ENCODE measurements at regions not wholly inside any gene's neighbourhood (a gene's known extent, or its start where the extent isn't known, plus 50 kb on each side); places are given as distances from the start of the nearest gene placed in this dataset.
"Not testable (repeated sequence)": the region's sequence is repeated elsewhere in the genome, so short reads cannot be mapped to it uniquely, and the experiment has no call there.

GRCh38 chr16:77525226-77525625 is 90.4 kb upstream of the ADAMTS18 start:
- intact Hi-C loops (cut with micrococcal nuclease); H3K4me1 Mint-ChIP-seq (ENCODE audit: low read depth); H3K9me3 Mint-ChIP-seq; H3K4me3 Mint-ChIP-seq; DNase-seq; H3K36me3 Mint-ChIP-seq (ENCODE audit: low read depth); H3K27ac Mint-ChIP-seq: not testable (repeated sequence)
- CTCF ChIA-PET = interaction anchor here (0.8 kb wide), 1 partner anchor 57 kb away, joined by 3 read pairs; no protein-coding TSS in a partner anchor
- H3K27me3 Mint-ChIP-seq (ENCODE audit: low read depth) = peaks cover 11% of the 10 kb centered on the region

GRCh38 chr16:77531752-77532151 is 96.9 kb upstream of the ADAMTS18 start:
- DNase-seq = no peak
- no peak overlapping the region for H3K27ac Mint-ChIP-seq
- H3K9me3 Mint-ChIP-seq = no peaks in the 10 kb centered on the region
- H3K36me3 Mint-ChIP-seq (ENCODE audit: low read depth) = no peaks in the 10 kb centered on the region
- H3K4me1 Mint-ChIP-seq (ENCODE audit: low read depth) = no peaks in the 10 kb centered on the region
- peaks cover 3% of the 10 kb centered on the region for H3K27me3 Mint-ChIP-seq (ENCODE audit: low read depth)
- intact Hi-C loops (cut with micrococcal nuclease) = no loop called here
- CTCF ChIA-PET = no interaction called here
- H3K4me3 Mint-ChIP-seq = no peak overlapping the region

GRCh38 chr16:77536809-77537208 is 102.0 kb upstream of the ADAMTS18 start:
- H3K27me3 Mint-ChIP-seq (ENCODE audit: low read depth) = peaks cover 4% of the 10 kb centered on the region
- CTCF ChIA-PET = interaction anchor here (1.6 kb wide), 1 partner anchor 300 kb away, joined by 3 read pairs; no protein-coding TSS in a partner anchor
- H3K36me3 Mint-ChIP-seq (ENCODE audit: low read depth) = no peaks in the 10 kb centered on the region
- no peaks in the 10 kb centered on the region for H3K9me3 Mint-ChIP-seq
- intact Hi-C loops (cut with micrococcal nuclease) = no loop called here
- H3K27ac Mint-ChIP-seq = no peak overlapping the region
- H3K4me3 Mint-ChIP-seq = no peak overlapping the region
- H3K4me1 Mint-ChIP-seq (ENCODE audit: low read depth) = no peaks in the 10 kb centered on the region
- DNase-seq = no peak

DNA sequence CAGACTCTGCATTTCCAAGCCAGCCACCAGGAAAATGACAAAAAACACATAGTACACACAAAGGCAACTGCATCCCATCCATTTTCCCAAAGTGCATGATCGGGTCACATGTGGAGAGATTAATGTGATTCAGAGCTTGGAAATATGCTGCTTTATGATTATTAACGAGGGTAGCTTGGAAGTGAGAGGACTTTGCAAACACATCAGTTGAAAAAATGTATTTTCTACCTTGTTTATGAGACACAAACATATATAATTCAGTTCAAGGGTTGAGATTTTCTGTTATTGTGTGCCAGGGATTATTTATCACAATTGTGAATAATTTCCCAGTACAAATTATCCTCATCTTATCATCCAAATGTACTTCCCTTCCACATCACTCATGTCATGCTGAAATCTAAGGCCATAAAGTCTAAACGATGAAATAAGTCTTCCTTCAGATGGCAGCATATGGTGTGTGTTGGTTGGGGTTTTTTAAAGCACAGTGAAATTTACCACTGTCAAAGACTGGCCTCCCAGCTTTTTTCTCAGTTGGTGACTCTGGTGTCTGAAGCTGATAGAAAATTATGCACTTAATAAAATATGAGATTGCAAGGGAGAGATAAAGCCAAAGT is 104.7 kb upstream of the ADAMTS18 start:
- Mint-ChIP-seq H3K36me3 (ENCODE audit: low read depth) (no peaks in the 10 kb centered on the region), H3K4me3 (no peak overlapping the region), H3K9me3 (no peaks in the 10 kb centered on the region), H3K27ac (no peak overlapping the region), H3K27me3 (ENCODE audit: low read depth) (peaks cover 9% of the 10 kb centered on the region), H3K4me1 (ENCODE audit: low read depth) (no peaks in the 10 kb centered on the region)
- CTCF ChIA-PET = no interaction called here
- intact Hi-C loops (cut with micrococcal nuclease) = no loop called here
- DNase-seq = no peak

DNA sequence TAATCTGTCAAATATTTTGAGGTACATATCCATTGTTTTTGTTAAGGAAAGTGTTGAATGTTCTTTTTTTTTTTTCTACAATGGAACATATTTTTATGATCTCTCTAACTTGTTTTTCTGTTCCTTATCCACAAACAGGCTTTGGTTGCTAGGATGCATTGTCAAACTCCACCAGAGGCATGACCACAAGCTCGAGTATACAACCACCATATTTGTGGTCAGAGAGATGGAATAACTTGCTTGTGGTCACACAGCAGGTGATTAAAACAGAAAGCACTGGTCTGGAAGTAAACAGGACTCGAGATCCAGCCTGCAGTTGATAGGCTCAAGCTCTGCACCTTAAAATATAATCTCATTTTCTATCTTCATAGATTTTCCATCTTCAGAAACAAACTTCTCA is 105.8 kb upstream of the ADAMTS18 start:
- no peaks in the 10 kb centered on the region for H3K4me1 Mint-ChIP-seq (ENCODE audit: low read depth)
- no peak for DNase-seq
- CTCF ChIA-PET = no interaction called here
- no peak overlapping the region for H3K27ac Mint-ChIP-seq
- peaks cover 8% of the 10 kb centered on the region for H3K27me3 Mint-ChIP-seq (ENCODE audit: low read depth)
- no peak overlapping the region for H3K4me3 Mint-ChIP-seq
- H3K9me3 Mint-ChIP-seq = no peaks in the 10 kb centered on the region
- H3K36me3 Mint-ChIP-seq (ENCODE audit: low read depth) = no peaks in the 10 kb centered on the region
- intact Hi-C loops (cut with micrococcal nuclease) = no loop called here

DNA sequence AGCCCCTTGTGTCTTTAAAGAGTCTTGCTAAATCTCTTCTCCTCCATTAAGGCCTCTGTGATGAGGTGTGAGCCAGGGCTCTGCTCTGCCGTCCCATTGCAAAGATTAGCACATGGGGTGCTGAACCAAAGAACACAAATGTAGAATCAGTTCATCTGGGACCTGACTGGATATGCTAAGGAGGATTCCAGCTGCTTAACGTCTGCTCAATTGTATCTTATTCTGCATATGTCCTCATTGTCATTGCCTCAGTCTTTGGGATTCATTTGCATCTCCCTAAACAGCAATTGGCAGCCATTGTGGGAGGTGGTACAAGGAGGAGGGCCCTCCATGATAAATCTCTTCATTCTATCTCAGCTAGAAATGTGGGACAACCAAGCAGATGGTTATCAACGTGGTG is 106.3 kb upstream of the ADAMTS18 start:
- Mint-ChIP-seq H3K4me3 (no peak overlapping the region), H3K4me1 (ENCODE audit: low read depth) (no peaks in the 10 kb centered on the region), H3K27me3 (ENCODE audit: low read depth) (peaks cover 8% of the 10 kb centered on the region), H3K9me3 (no peaks in the 10 kb centered on the region), H3K27ac (no peak overlapping the region), H3K36me3 (ENCODE audit: low read depth) (no peaks in the 10 kb centered on the region)
- CTCF ChIA-PET = no interaction called here
- intact Hi-C loops (cut with micrococcal nuclease) = no loop called here
- no peak for DNase-seq

DNA sequence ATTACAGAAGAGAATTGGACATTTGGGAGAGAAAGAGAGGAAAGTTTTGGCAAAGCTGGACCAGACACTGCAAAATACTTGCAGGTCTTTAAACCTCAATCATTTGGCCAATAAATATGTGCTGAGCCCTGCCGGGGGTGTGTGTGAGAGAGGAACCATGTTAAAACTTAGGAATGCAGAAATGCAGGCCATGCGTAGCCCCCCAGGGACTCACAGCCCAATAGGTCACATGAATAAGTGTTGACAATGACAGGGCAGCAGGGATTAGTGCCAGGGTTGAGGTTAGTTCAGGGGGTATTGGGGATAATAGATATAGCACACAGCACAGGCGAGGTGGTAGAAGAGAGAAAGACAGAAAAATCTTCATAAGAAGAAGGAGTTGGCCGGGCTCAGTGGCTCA is 113.3 kb upstream of the ADAMTS18 start:
- Mint-ChIP-seq H3K27me3 (ENCODE audit: low read depth) (peaks cover 27% of the 10 kb centered on the region), H3K4me3 (no peak overlapping the region), H3K9me3 (peaks cover 1% of the 10 kb centered on the region), H3K27ac (no peak overlapping the region), H3K36me3 (ENCODE audit: low read depth) (no peaks in the 10 kb centered on the region), H3K4me1 (ENCODE audit: low read depth) (peaks cover 2% of the 10 kb centered on the region)
- intact Hi-C loops (cut with micrococcal nuclease) = no loop called here
- no peak for DNase-seq
- CTCF ChIA-PET = no interaction called here

DNA sequence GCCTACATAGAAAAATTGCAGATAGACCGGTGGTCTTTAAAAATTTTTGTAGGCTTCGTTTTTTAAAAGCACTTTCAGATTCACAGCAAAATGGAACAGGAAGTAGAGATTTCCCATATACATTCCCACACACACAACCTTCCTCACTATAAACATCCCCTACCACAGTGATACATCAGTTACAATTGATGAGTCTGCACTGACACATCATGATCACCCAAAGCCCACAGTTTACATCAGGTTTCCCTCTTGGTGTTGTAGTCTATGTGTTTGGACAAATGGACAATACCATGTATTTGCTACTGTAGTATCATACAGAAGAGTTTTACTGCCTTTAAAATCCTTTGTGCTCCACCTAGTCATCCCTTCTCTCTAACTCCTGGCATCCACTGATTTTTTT is 113.9 kb upstream of the ADAMTS18 start:
- intact Hi-C loops (cut with micrococcal nuclease) = no loop called here
- H3K27me3 Mint-ChIP-seq (ENCODE audit: low read depth) = peaks cover 27% of the 10 kb centered on the region
- peaks cover 2% of the 10 kb centered on the region for H3K4me1 Mint-ChIP-seq (ENCODE audit: low read depth)
- H3K4me3 Mint-ChIP-seq = no peak overlapping the region
- no peak for DNase-seq
- no peaks in the 10 kb centered on the region for H3K36me3 Mint-ChIP-seq (ENCODE audit: low read depth)
- CTCF ChIA-PET = no interaction called here
- H3K9me3 Mint-ChIP-seq = peaks cover 1% of the 10 kb centered on the region
- no peak overlapping the region for H3K27ac Mint-ChIP-seq

- H3K27ac Mint-ChIP-seq = no peak overlapping the region
- H3K4me3 Mint-ChIP-seq = no peak overlapping the region
- peaks cover 1% of the 10 kb centered on the region for H3K9me3 Mint-ChIP-seq
- H3K27me3 Mint-ChIP-seq (ENCODE audit: low read depth) = peaks cover 23% of the 10 kb centered on the region
- intact Hi-C loops (cut with micrococcal nuclease) = no loop called here
- DNase-seq = no peak
- H3K4me1 Mint-ChIP-seq (ENCODE audit: low read depth) = peaks cover 2% of the 10 kb centered on the region
- CTCF ChIA-PET = interaction anchor here (0.9 kb wide), 1 partner anchor 48 kb away, joined by 4 read pairs; no protein-coding TSS in a partner anchor
- no peaks in the 10 kb centered on the region for H3K36me3 Mint-ChIP-seq (ENCODE audit: low read depth)
Observed at GRCh38 chr16:77549876-77550275, 115.0 kb upstream of the ADAMTS18 start.

- H3K27ac Mint-ChIP-seq = no peak overlapping the region
- DNase-seq = no peak
- H3K9me3 Mint-ChIP-seq = peaks cover 1% of the 10 kb centered on the region
- H3K27me3 Mint-ChIP-seq (ENCODE audit: low read depth) = peaks cover 29% of the 10 kb centered on the region
- H3K4me3 Mint-ChIP-seq = no peak overlapping the region
- intact Hi-C loops (cut with micrococcal nuclease) = no loop called here
- CTCF ChIA-PET = no interaction called here
- H3K4me1 Mint-ChIP-seq (ENCODE audit: low read depth) = peaks cover 2% of the 10 kb centered on the region
- H3K36me3 Mint-ChIP-seq (ENCODE audit: low read depth) = no peaks in the 10 kb centered on the region
Observed at GRCh38 chr16:77551357-77551756, 116.5 kb upstream of the ADAMTS18 start.

DNA sequence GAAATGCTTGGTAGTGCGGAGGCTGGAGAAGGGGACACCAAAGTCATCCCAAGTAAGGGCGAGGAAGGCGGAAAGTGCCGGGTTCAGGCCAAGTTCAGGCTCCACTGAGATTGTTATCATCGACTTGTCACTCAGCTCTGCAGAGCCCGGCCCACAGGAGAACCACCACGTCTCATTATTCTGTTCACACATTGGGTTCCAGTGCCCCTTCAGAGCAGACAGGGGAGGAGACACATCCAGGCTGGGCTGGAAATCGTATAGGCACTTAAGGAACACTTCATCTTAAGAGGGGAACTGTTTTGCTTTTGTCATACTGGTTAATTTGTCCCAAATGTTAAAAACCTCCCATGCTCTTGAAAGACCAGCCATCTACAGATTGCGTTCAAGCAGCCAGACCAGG is 118.3 kb upstream of the ADAMTS18 start:
- peaks cover 21% of the 10 kb centered on the region for H3K27me3 Mint-ChIP-seq (ENCODE audit: low read depth)
- H3K36me3 Mint-ChIP-seq (ENCODE audit: low read depth) = no peaks in the 10 kb centered on the region
- intact Hi-C loops (cut with micrococcal nuclease) = no loop called here
- CTCF ChIA-PET = interaction anchor here (1.0 kb wide), 1 partner anchor 32 kb away, joined by 3 read pairs; no protein-coding TSS in a partner anchor
- H3K27ac Mint-ChIP-seq = no peak overlapping the region
- no peaks in the 10 kb centered on the region for H3K9me3 Mint-ChIP-seq
- no peak for DNase-seq
- no peak overlapping the region for H3K4me3 Mint-ChIP-seq
- no peaks in the 10 kb centered on the region for H3K4me1 Mint-ChIP-seq (ENCODE audit: low read depth)

DNA sequence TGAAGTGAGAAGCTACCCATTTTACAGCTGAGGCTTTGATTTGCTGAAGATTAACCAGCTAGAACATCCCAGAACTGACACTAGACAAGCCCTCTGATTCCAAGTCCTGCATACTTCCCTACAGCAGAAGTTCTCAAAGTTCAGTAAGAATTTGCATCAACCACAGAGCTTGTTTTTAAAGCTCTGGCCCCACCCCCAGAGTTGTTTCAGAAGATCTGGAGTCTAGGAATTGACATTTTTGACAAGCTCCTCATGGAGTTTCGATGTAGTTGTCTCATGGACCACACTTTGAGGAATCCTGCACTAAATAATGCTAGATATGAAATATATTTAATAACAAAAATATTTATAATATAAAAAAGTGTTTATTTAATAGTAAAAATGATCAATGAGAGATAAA is 120.3 kb upstream of the ADAMTS18 start:
- Mint-ChIP-seq H3K4me3 (no peak overlapping the region), H3K27me3 (ENCODE audit: low read depth) (peaks cover 17% of the 10 kb centered on the region), H3K36me3 (ENCODE audit: low read depth) (no peaks in the 10 kb centered on the region), H3K27ac (no peak overlapping the region), H3K9me3 (no peaks in the 10 kb centered on the region), H3K4me1 (ENCODE audit: low read depth) (no peaks in the 10 kb centered on the region)
- CTCF ChIA-PET = no interaction called here
- intact Hi-C loops (cut with micrococcal nuclease) = no loop called here
- DNase-seq = no peak

GRCh38 chr16:77555791-77556190 is 121.0 kb upstream of the ADAMTS18 start:
- H3K36me3 Mint-ChIP-seq (ENCODE audit: low read depth) = no peaks in the 10 kb centered on the region
- CTCF ChIA-PET = no interaction called here
- DNase-seq = no peak
- intact Hi-C loops (cut with micrococcal nuclease) = no loop called here
- no peaks in the 10 kb centered on the region for H3K4me1 Mint-ChIP-seq (ENCODE audit: low read depth)
- H3K27me3 Mint-ChIP-seq (ENCODE audit: low read depth) = peaks cover 19% of the 10 kb centered on the region
- no peaks in the 10 kb centered on the region for H3K9me3 Mint-ChIP-seq
- no peak overlapping the region for H3K27ac Mint-ChIP-seq
- no peak overlapping the region for H3K4me3 Mint-ChIP-seq

Data from activated naive CD4-positive, alpha-beta T cell treated with anti-CD3 and anti-CD28 coated beads for 36 hours (primary cell).